SK-N-MC (cell line): ENCODE measurements at regions not wholly inside any gene's neighbourhood (a gene's known extent, or its start where the extent isn't known, plus 50 kb on each side); places are given as distances from the start of the nearest gene placed in this dataset.

Source experiments
- EZH2 ChIP-seq: fragments of 200-600 bp; sonication (generic); IDR thresholded peaks from one replicate; pipeline ENCODE4 v1.6.1; 2017; ENCODE audit warnings: antibody characterized with exemption
- FOXP2 ChIP-seq: optimal IDR thresholded peaks from 2 replicates; pipeline ENCODE3; 2011; ENCODE audit warnings: mild to moderate bottlenecking, moderate library complexity; ENCODE audit not compliant: insufficient read depth; ENCODE audit errors: extremely low read length, control extremely low read depth
- POLR2AphosphoS5 ChIP-seq: IDR thresholded peaks from 2 replicates; pipeline ENCODE4 v1.6.1; 2012; ENCODE audit warnings: mild to moderate bottlenecking, low read depth, low read length, borderline replicate concordance

DNA sequence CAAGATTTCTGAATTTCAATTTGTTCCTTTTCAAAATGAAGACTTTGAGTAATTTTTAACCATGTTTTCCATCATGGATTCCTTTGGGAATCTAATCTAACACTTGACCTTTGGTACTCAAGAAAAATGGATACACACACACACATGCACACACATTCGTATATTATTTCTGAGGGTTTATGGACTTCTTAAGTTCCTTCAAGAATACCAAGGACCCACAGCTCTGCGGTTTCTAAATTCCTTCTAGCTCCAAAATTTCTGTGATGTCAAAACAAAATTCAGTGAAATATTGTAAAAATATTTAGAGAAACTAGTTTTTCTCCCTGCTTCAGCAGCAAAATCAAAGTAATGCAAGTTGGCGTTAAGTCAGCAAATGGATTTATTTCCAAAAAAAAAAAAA is 98.3 kb upstream of the FAM13C start:
- no peak for TF ChIP-seq POLR2AphosphoS5
- no peak for TF ChIP-seq EZH2
- no peak for TF ChIP-seq FOXP2
